GM13977 (cell line): ENCODE measurements at regions not wholly inside any gene's neighbourhood (a gene's known extent, or its start where the extent isn't known, plus 50 kb on each side); places are given as distances from the start of the nearest gene placed in this dataset.

Experiments
- DNase-seq: peaks from one replicate; pipeline ENCODE4 v3.0.0; 2012; ENCODE audit warnings: low spot score
- in situ Hi-C: fragments of 300-500 bp; cut with MboI; formaldehyde crosslinking; loops from one replicate; pipeline ENCODE4 v1.12.0; 2022; ENCODE audit warnings: low sequenced_read_pairs, low pct_unique_long_range_greater_than_20kb, mixed read lengths, inconsistent platforms; ENCODE audit not compliant: unreplicated experiment
- TF ChIP-seq, protein P1 (sequence below): IDR thresholded peaks from 2 replicates; pipeline ENCODE4 v1.5.1; 2012; ENCODE audit warnings: mild to moderate bottlenecking, control low read depth; ENCODE audit not compliant: insufficient read depth; ENCODE audit errors: extremely low read depth, missing control alignments

DNA sequence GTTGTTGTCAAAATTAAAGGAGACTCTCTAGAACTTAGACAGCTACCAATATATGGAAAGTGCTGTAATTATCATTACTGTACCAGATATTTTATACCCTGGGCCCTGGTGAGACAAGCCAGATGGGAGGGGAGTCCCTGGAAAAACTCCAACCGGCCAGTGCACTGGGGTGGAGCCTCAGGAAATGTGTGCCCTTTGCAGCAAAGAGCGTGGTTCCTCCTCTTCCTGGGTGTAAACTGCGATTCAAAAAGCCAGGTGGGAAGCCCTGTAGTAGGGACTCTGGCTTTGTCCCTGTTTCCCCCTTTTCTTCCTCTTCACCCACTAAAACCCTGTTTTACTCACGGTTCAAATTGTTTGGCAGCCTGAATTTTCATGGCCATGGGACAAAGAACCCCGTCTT lies 812.3 kb downstream of the PLA2G4A start:
- no peak for DNase-seq
- TF ChIP-seq, protein P1, sequence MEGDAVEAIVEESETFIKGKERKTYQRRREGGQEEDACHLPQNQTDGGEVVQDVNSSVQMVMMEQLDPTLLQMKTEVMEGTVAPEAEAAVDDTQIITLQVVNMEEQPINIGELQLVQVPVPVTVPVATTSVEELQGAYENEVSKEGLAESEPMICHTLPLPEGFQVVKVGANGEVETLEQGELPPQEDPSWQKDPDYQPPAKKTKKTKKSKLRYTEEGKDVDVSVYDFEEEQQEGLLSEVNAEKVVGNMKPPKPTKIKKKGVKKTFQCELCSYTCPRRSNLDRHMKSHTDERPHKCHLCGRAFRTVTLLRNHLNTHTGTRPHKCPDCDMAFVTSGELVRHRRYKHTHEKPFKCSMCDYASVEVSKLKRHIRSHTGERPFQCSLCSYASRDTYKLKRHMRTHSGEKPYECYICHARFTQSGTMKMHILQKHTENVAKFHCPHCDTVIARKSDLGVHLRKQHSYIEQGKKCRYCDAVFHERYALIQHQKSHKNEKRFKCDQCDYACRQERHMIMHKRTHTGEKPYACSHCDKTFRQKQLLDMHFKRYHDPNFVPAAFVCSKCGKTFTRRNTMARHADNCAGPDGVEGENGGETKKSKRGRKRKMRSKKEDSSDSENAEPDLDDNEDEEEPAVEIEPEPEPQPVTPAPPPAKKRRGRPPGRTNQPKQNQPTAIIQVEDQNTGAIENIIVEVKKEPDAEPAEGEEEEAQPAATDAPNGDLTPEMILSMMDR: no peak
- in situ Hi-C loops: no loop called here

DNA sequence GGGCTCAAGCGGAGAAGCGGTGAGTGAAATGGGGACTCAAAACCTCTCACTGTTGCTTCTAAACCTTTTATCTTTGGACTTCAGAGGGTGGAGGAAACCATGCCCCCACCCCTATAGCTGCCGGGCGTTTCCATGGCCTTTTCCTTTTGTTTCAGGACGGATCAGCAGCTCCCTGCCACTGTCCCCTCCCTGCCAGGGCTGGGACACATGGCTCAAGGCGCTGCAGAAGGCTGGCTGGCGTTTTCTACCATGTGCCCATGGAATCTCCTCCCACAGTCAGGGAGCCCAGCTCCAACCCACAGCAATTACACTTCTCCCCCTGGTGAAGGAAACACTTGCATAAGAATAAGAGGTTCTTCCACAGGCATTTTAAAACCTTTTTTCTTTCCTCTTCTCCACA lies 812.7 kb downstream of the PLA2G4A start:
- TF ChIP-seq, protein P1: no peak
- DNase-seq: no peak
- in situ Hi-C loops: no loop called here

DNA sequence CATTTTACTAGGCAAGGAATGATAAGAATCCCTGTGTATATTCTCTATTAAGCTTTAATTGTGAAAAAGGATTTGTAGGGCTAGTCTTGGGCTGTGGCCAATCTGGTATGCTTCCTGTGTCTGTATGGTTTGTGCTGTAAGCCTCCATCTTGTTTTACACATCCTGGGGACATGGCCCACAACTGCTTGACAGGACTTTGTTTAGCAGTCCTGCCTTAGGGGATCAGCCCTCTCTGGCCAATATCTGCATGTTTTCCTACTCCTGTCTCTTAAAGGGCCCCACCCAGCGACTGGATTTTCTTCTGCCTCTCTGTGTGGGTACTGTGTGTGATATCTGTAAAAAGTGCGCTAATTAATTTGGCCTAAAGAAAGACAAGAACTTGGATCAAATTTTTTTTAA lies 813.2 kb downstream of the PLA2G4A start:
- in situ Hi-C loops: no loop called here
- TF ChIP-seq, protein P1: no peak
- no peak for DNase-seq

- in situ Hi-C loops: no loop called here
These were observed 816.9 kb downstream of the PLA2G4A start for GRCh38 chr1:187645651-187646050.

DNA sequence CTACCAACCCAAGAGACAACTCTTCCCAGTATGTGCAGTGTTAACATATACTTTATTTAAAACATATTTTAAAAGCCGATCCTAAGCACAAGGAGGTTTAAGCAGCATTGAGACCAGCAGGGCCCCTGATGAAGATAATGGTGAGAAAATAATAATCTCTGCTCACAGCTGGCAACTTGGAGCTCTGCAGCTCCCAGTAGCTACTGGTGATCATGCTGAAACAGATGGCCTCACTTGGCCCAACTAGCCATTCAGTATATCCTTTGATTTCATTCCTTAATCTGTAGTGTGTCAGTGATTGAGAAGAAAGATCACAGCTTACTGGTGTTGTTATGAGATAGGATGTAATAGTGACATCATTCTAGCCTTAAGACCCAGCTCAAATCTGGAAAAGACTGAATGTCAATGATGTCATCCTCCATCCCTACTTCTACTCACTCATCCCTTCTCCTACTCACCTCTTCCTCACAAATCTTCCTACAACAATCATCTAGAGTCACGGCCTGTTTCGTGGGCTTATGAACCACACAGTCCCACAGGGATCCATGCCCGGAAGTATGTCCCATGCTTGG lies 817.9 kb downstream of the PLA2G4A start:
- no peak for DNase-seq
- in situ Hi-C loops: no loop called here
- TF ChIP-seq, protein P1: no peak

More at GRCh38 chr1:187645651-187646050, 816.9 kb downstream of the PLA2G4A start:
- TF ChIP-seq, protein P1: no peak
- DNase-seq: no peak

DNA sequence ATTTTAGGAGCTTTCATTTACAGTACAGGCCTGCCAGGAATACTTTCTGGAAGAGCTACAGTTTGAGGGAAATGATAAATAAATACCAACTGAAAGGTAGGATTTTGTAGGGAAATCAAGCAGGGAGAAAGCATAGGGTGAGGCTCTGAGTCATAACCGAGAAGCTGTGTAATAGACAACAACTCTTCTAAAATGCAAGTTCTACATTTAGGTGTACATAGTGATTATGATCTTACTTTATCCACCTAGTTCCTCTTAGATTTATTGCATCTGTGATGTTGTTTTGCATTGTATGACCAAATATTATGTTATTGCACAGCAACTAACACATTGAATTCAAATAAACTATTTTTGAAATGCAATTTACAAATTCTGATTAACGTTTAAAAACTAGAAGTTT lies 819.3 kb downstream of the PLA2G4A start:
- TF ChIP-seq, protein P1: no peak
- in situ Hi-C loops: no loop called here
- DNase-seq: no peak
